Stimulated activated CD4-positive, alpha-beta T cell treated with anti-CD3 and anti-CD28 coated beads, Interleukin-1b, Interleukin-23, amount 100 ng/mL, for 4 hours (primary cell): ENCODE measurements at regions not wholly inside any gene's neighbourhood (a gene's known extent, or its start where the extent isn't known, plus 50 kb on each side); places are given as distances from the start of the nearest gene placed in this dataset.

Source experiments
- DNase-seq, 2 donors: peaks; one replicate each; pipeline ENCODE4 v3.0.0-alpha.2; 2020; ENCODE audit warnings: low read depth in 2 of 2

GRCh38 chr13:77423296-77423695 lies 96.4 kb upstream of the MYCBP2 start:
- no peak for DNase-seq

DNA sequence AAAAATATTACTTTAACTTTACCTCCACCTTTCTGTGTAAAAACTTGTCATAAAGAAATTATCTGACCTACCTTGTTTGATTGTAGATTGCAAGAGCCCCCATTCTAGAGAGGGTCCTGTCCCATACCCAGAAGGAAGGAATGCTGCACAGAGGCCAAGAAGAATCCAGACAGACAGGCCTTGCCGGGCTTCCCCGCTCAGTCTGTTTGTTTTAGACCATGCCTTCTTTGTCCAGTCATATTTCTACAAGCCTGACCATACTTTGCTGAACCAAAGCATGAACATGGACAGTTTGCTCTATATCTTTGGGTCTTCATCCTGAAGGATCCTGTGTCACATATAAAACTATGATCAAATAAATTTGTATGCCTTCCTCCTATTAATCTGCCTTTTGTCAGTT lies 95.8 kb upstream of the MYCBP2 start:
- no peak for DNase-seq

- no peak for DNase-seq
Observed at GRCh38 chr13:77417897-77418296, 91.0 kb upstream of the MYCBP2 start.

DNA sequence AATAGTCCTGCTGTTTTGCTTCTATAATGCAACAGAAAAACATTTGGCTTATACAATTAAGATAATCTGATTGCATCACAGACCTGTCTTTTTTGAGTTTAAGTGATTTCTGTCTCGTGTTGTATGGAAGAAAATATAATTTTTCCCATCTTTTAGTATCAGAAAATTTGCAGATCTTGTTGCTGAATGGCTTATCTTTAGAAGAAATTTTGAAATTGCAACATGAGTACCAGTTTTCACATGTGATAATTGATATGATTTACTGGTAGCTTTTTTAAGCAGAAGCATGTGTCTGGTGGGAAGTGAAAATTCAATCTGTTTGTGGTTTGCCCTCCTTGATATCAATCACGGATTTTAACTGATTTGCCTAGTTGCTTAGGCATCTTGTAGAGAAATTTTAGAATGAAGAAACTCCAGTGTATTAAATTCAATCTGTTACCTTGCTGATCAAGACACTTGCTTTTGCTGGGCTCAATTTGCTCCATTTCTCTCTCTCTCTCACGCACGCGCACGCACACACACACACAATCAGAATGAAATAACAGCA lies 89.8 kb upstream of the MYCBP2 start:
- DNase-seq = no peak

- no peak for DNase-seq
Observed at GRCh38 chr13:77415253-77416071, 88.6 kb upstream of the MYCBP2 start.

DNA sequence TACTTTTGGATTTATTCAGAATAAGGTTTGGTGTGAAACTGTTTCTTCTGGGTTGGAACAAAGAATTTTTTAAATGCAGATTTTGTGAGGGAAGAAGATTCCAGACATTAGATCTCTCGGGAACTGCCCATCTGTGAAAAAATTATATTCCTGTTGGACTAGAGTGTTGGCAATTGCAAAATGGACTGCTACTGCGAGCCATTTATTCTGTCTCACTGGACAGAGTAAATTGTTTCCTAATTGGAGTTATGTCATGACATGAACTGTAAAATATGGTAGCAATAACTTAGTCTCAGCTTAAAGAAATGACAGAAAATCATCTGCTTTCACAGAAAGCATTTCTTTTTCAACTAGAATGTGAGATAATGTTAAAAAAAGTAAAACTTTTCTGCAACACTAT lies 86.0 kb upstream of the MYCBP2 start:
- no peak for DNase-seq

DNA sequence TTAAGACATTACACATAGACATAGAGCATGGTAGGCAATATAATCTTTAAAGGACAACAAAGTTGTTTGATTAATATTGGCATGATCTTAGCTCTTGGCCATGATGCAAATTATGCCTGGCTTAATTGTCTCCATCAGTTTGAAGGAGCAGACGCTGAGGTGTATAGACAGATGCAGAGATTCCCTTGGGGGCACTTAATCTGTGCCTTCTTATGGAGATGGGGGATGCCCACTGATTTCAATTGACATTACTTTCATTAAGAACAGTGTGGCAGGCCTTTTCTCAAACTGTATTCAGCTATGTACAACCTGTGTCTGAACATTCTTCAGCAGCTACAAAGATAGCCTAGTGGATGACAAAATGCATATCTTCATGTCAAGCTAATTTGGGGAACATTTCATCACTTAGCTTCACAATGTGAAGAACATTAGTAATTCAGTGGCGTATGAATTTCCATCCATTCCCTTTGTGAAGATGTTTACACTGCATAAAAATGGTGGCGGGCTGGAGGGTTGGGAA lies 85.3 kb upstream of the MYCBP2 start:
- DNase-seq = no peak

DNA sequence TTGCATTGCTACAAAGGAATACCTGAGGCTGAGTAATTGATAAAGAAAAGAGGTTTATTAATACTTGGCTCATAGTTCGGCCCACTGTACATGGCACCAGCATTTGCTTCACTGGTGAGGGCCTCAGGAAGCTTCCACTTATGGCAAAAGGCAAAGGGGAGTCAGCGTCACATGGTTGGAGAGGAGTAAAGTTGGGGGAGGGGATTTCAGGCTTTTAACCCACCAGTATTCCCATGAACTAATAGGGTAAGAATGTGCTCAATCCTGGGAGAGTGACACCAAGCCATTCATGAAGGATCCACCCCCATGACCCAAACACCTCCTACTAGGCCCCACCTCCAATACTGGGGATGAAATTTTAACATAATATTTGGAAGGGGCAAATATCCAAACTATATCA lies 82.5 kb upstream of the MYCBP2 start:
- DNase-seq = no peak

DNA sequence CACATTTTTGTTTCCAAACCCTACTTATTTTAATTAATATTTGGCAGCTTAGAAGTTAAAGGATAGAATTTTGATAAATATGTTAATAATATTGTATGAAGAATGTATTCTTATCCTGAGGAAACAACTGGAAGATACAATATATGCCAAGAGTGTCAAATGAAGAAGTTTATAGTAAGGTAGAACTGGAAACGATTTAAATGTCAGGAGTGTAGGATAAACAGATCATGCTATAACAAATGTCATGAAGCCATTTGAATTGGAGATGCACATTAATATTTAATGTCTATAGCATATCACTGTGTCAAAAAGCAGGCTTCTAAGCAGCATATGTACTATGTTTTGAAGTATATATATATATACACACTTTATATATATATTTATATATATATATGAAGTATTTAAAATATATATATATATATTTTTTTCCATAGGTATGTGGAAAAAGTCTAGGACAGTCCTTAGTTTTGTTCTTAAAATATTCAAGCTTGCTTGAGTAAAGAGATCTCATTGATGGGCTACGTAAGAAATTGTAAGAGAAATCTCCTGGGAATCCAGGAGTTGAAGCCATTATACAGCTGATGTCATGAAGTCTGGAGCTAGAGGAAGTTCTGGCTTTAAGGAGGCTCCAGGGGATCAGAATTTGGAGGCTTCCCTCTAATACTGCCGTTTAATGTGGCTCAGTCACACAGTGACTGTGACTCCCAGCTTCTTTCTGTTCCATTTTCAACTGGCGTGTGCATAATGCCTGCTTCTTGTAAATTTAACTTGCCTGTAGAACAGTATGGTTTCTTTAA lies 79.9 kb upstream of the MYCBP2 start:
- DNase-seq = no peak

DNA sequence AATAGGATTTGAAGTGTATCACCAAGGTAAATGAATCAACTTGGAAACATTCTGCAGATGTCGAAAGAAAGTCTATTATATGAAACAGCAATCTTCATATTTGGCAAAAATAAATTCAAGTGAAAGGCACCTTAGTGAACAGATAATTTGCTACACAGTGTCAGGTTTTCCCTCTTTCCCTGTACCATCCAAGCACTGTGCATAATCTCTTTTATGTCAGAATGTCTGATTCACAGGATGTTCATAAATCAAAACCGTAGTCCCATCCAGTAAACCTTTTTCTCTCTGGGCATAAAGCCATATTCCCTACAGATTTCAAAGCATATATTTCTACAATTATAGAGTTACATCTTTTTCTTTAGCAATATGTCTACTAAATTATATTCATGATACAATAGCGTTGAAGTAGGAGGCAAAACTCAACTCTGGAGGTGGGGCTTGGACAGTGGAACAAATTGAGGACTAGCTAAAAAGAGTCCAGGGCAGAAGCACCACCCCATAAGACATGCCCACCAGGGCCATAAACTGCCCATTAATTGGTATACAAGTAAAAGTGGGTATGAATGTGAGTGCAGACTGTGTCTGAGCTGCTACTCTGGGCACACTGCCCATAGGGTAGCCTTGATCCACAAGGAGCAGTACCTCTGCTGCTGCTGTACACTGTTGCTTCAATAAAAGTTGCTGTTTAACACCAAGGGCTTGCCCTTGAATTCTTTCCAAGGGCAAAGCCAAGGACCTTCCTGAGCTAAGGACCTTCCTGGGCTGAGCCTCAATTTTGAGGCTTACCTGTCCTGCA lies 72.1 kb upstream of the MYCBP2 start:
- no peak for DNase-seq

DNA sequence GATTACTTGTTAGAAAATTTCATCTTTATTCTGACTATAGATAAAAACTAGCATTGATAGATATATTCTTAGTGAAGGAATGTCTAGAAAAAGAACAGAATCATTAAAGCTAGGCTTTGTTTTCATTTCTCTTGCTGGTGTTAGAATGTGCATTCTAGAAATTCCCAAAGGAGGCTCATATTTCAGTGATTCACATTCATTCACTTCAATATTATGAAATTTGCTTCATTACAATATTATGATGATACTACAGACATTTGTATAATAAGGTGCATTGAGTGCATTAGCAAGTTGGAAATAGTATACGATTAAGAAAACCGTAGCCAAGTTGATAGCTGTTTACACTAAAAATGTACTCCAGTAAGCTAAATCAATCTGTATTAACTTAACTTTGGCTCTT lies 70.7 kb upstream of the MYCBP2 start:
- DNase-seq = no peak

- no peak for DNase-seq
Observed at GRCh38 chr13:77391475-77391874, 64.6 kb upstream of the MYCBP2 start.

DNA sequence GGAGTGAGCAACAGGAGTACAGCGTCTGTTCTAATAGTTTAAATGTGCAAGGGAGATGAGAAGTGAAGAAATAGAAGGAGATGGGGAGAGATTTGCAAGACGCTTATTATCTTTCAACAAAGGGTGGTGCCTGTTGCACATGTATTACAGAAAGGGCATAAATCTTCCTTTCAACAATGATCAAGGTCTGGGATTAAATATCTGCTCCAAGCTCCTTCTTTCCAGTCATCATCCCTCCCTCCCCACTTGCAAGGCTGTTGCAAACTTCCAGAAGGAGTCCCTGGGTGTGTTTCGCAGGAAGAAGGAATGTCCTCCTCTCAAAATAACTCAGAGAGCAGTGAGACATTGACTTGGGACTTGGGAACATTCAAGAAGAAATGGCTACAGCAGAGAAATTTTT lies 63.5 kb upstream of the MYCBP2 start:
- no peak for DNase-seq

GRCh38 chr13:77389625-77390000 lies 62.7 kb upstream of the MYCBP2 start:
- DNase-seq = no peak

- no peak for DNase-seq
Observed at GRCh38 chr13:77388944-77389624, 62.2 kb upstream of the MYCBP2 start.

DNA sequence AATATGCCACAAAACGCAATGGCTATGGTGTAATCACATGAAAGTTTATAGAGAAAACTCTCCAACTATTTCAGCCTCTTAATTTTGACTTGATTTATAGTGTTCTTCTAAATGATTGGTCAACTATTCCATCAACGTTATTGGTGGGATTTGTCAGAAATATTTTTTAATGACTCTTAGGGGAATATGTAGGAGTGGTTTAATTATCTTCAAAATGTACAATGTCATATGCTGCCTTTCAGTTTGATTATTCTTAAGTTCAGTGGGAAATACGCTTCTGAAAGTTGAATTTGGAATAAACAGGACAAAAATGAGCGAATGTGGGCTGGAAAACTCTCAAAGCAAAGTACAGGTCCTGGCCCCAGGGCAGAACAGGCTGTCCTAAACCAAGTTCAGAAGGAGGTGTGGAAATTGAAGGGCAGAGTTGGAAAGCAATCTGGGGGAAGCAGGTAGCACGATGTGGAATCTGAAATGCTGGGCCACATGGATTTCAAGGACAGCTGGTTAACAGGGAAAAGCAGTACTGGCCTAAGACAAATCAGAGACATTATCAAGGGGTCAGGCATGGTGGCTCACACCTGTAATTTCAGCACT lies 60.8 kb upstream of the MYCBP2 start:
- DNase-seq = no peak

DNA sequence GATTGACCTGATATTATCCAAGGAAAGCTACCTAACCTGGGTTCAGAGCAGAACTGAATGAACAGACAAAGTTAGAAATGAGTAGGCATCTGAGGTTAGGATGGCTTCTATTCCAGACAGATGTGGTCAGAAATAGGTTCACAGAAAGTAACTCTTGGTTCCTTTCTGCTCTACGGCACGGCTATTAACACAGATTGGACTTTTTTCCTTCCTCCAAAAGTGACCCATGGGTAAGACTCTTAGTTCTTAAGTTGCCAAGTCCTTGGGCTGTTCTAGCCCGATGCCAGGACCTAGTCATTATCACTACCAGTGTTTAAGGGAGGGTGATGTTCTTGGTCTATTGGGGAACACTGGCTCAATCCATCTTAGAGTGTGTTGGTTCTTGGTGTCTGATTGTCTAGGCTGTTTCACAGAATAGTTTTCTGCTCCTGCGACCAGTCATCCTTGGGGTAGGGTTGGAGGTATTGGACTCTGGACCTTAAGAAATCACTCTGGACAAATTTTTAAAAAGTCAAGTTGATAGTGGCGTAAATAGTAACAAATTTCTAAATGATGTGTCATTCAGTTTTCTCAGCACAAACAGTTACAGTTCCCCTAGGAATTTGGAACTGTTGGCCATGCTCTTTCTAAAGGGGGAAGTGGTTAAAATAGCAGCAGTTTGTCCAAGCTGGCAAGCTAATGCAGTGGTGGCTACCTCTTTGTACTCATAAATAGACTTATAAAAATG lies 60.1 kb upstream of the MYCBP2 start:
- DNase-seq = no peak

DNA sequence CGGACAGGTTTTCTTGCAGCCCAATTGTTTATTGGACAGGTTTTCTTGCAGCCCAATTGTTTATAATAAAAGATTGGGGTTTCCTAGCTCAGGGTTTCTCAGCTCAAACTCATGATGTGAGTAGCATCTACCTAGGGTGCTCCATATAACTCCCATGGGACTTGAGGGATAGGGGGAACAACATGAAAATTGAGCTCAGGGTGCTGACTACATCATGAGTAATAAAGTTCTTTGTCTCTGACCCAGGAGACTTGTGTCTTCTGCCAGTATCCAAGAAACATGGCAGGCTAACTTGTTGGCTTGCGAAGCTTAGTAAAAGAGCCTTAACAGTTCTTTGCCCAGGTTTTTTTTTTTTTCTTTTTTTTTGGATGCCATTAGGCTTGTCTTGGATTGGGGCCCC lies 59.2 kb upstream of the MYCBP2 start:
- DNase-seq = no peak

- no peak for DNase-seq
Observed at GRCh38 chr13:77384999-77385398, 58.1 kb upstream of the MYCBP2 start.

GRCh38 chr13:77383097-77383496 lies 56.2 kb upstream of the MYCBP2 start:
- no peak for DNase-seq
